ENCODE measurements at regions not wholly inside any gene's neighbourhood (a gene's known extent, or its start where the extent isn't known, plus 50 kb on each side); places are given as distances from the start of the nearest gene placed in this dataset.

GRCh38 chr7:428927-429827, 90.5 kb downstream of the PDGFA start:
- Histone ChIP-seq H3K36me3 (ENCODE audit: control insufficient read depth in 2 of 2, insufficient read depth in 1 of 2, low read length in 2 of 2) (no peaks in the 10 kb centered on the region), H3K27ac (ENCODE audit: extremely low read depth, low read depth, low read length) (no peak overlapping the region), H3K4me3 (ENCODE audit: low read depth, low read length) (no peak overlapping the region), H3K4me1 (ENCODE audit: control insufficient read depth, insufficient read depth, low read length) (no peaks in the 10 kb centered on the region), H3K9me3 (ENCODE audit: control insufficient read depth, insufficient read depth, low read depth, low read length) (no peaks in the 10 kb centered on the region)
- TF ChIP-seq ZNF639 (tag by site-specific recombination; IDR thresholded peaks at IDR 0.05) (no peak), ATF2 (tag by site-specific recombination; IDR thresholded peaks at IDR 0.05; ENCODE audit: low read depth) (no peak), ZSCAN18 (tag by site-specific recombination; IDR thresholded peaks at IDR 0.05) (no peak), ZNF280C (tag by site-specific recombination; IDR thresholded peaks at IDR 0.05) (no peak), ZBTB48 (tag by site-specific recombination; IDR thresholded peaks at IDR 0.05) (no peak), ZNF266 (tag by site-specific recombination; IDR thresholded peaks at IDR 0.05; ENCODE audit: low read depth) (no peak), ZNF645 (tag by site-specific recombination; IDR thresholded peaks at IDR 0.05) (no peak), ZNF473 (tag by site-specific recombination; IDR thresholded peaks at IDR 0.05) (no peak)
- POLR2A ChIA-PET = no interaction called here
- CTCF ChIA-PET = no interaction called here

- H3K9me3 ChIP-seq (ENCODE audit: control insufficient read depth, insufficient read depth, low read depth, low read length) = no peaks in the 10 kb centered on the region
- CTCF ChIA-PET = no interaction called here
- no peak overlapping the region for H3K27ac ChIP-seq (ENCODE audit: extremely low read depth, low read depth, low read length)
- no peaks in the 10 kb centered on the region for H3K36me3 ChIP-seq (ENCODE audit: control insufficient read depth in 2 of 2, insufficient read depth in 1 of 2, low read length in 2 of 2)
- H3K4me3 ChIP-seq (ENCODE audit: low read depth, low read length) = no peak overlapping the region
- no peaks in the 10 kb centered on the region for H3K4me1 ChIP-seq (ENCODE audit: control insufficient read depth, insufficient read depth, low read length)
- POLR2A ChIA-PET = no interaction called here
- TF ChIP-seq ZNF311 (tag by site-specific recombination; IDR thresholded peaks at IDR 0.05; ENCODE audit: borderline replicate concordance) = no peak
- no peak for TF ChIP-seq ZNF76 (tag by site-specific recombination; IDR thresholded peaks at IDR 0.05; ENCODE audit: borderline replicate concordance, low read depth)
- TF ChIP-seq ZNF645 (tag by site-specific recombination; IDR thresholded peaks at IDR 0.05) = no peak
- TF ChIP-seq ZNF121 (tag by site-specific recombination; IDR thresholded peaks at IDR 0.05) = no peak
- no peak for TF ChIP-seq ZNF174 (tag by site-specific recombination; IDR thresholded peaks at IDR 0.05)
- TF ChIP-seq YY1 (tag by site-specific recombination; IDR thresholded peaks at IDR 0.05) = no peak
- TF ChIP-seq BCL6B (tag by site-specific recombination; IDR thresholded peaks at IDR 0.05) = no peak
- no peak for TF ChIP-seq ZNF10 (tag by site-specific recombination; IDR thresholded peaks at IDR 0.05)
- no peak for TF ChIP-seq KLF17 (tag by site-specific recombination; IDR thresholded peaks at IDR 0.05)
- no peak for TF ChIP-seq ZNF140 (tag by site-specific recombination; IDR thresholded peaks at IDR 0.05)
- TF ChIP-seq ZNF513 (tag by site-specific recombination; IDR thresholded peaks at IDR 0.05) = no peak
- no peak for TF ChIP-seq ZNF792 (tag by site-specific recombination; IDR thresholded peaks at IDR 0.05)
Observed at GRCh38 chr7:429828-430180, 89.8 kb downstream of the PDGFA start.

All from HEK293 (cell line).